Osteoblast (primary cell): ENCODE measurements at regions not wholly inside any gene's neighbourhood (a gene's known extent, or its start where the extent isn't known, plus 50 kb on each side); places are given as distances from the start of the nearest gene placed in this dataset.

Source experiments
- DNase-seq: peaks from one replicate; pipeline ENCODE4 v3.0.0; 2011; ENCODE audit warnings: low spot score, mixed read lengths; ENCODE audit not compliant: insufficient read length; ENCODE audit errors: missing footprints
- H2AFZ ChIP-seq: 2 replicates; pipeline ENCODE4 v1.6.0; 2011; ENCODE audit warnings: mild to moderate bottlenecking, low read length
- H3K27ac ChIP-seq: 2 replicates; pipeline ENCODE4 v1.5.1; 2011; ENCODE audit warnings: mild to moderate bottlenecking, low read depth, low read length, moderate library complexity
- H3K27me3 ChIP-seq: 2 replicates; pipeline ENCODE4 v1.6.0; 2012; ENCODE audit warnings: mild to moderate bottlenecking, control low read depth, inconsistent platforms, low read length, moderate library complexity; ENCODE audit not compliant: insufficient read depth
- H3K36me3 ChIP-seq: 2 replicates; pipeline ENCODE4 v1.5.1; 2011; ENCODE audit warnings: mild to moderate bottlenecking, low read length, control low read depth, moderate library complexity; ENCODE audit not compliant: insufficient read depth
- H3K4me1 ChIP-seq: 2 replicates; pipeline ENCODE4 v1.5.1; 2011; ENCODE audit warnings: mild to moderate bottlenecking, low read length, control low read depth, moderate library complexity; ENCODE audit not compliant: insufficient read depth
- H3K4me2 ChIP-seq: 2 replicates; pipeline ENCODE4 v1.6.0; 2011; ENCODE audit warnings: mild to moderate bottlenecking, low read length; ENCODE audit not compliant: insufficient read depth
- H3K4me3 ChIP-seq: fragments of 200-600 bp; sonication (generic); 3 replicates; pipeline ENCODE4 v1.5.1; 2012; ENCODE audit warnings: mild to moderate bottlenecking, low read length, inconsistent platforms; ENCODE audit not compliant: insufficient read depth
- H3K79me2 ChIP-seq: 2 replicates; pipeline ENCODE4 v1.6.0; 2012; ENCODE audit warnings: mild to moderate bottlenecking, low read length, control low read depth, inconsistent platforms; ENCODE audit not compliant: insufficient read depth
- H3K9me3 ChIP-seq: 2 replicates; pipeline ENCODE4 v1.5.1; 2011; ENCODE audit warnings: low read depth, low read length, control low read depth
- H4K20me1 ChIP-seq: 2 replicates; pipeline ENCODE4 v1.6.0; 2012; ENCODE audit warnings: mild to moderate bottlenecking, low read length, control low read depth; ENCODE audit not compliant: insufficient read depth
- CTCF ChIP-seq: IDR thresholded peaks from 2 replicates; pipeline ENCODE4 v1.5.1; 2011; ENCODE audit warnings: mild to moderate bottlenecking, low read depth, low read length, moderate library complexity; ENCODE audit errors: extremely low read depth

GRCh38 chr9:78982849-78983248 lies 588.9 kb upstream of the TLE4 start:
- Histone ChIP-seq H3K9me3 (no peaks in the 10 kb centered on the region), H3K36me3 (no peaks in the 10 kb centered on the region), H2AFZ (no peak overlapping the region), H3K4me3 (no peak overlapping the region), H3K4me1 (peaks cover 28% of the 10 kb centered on the region), H3K79me2 (no peaks in the 10 kb centered on the region), H3K27me3 (no peaks in the 10 kb centered on the region), H4K20me1 (no peaks in the 10 kb centered on the region), H3K4me2 (no peak overlapping the region), H3K27ac (no peak overlapping the region)
- DNase-seq = peak; percentile 31
- no peak for TF ChIP-seq CTCF

GRCh38 chr9:78985084-78985738 lies 586.6 kb upstream of the TLE4 start:
- no peak for TF ChIP-seq CTCF
- H3K27me3 ChIP-seq = no peaks in the 10 kb centered on the region
- peak overlapping the region; percentile 76 for H2AFZ ChIP-seq
- peak overlapping the region; percentile 30 for H3K4me3 ChIP-seq
- peak overlapping the region; percentile 17 for H3K27ac ChIP-seq
- H3K36me3 ChIP-seq = no peaks in the 10 kb centered on the region
- H3K9me3 ChIP-seq = no peaks in the 10 kb centered on the region
- H4K20me1 ChIP-seq = no peaks in the 10 kb centered on the region
- H3K79me2 ChIP-seq = no peaks in the 10 kb centered on the region
- peak overlapping the region; percentile 70 for H3K4me2 ChIP-seq
- peak; percentile 53 for DNase-seq
- peaks cover 28% of the 10 kb centered on the region for H3K4me1 ChIP-seq

GRCh38 chr9:78986446-78986845 lies 585.3 kb upstream of the TLE4 start:
- H3K27ac ChIP-seq = peak overlapping the region; percentile 6
- peaks cover 28% of the 10 kb centered on the region for H3K4me1 ChIP-seq
- no peak overlapping the region for H2AFZ ChIP-seq
- no peaks in the 10 kb centered on the region for H3K36me3 ChIP-seq
- no peaks in the 10 kb centered on the region for H3K79me2 ChIP-seq
- no peak overlapping the region for H3K4me2 ChIP-seq
- H3K4me3 ChIP-seq = no peak overlapping the region
- H3K9me3 ChIP-seq = no peaks in the 10 kb centered on the region
- no peak for TF ChIP-seq CTCF
- H3K27me3 ChIP-seq = no peaks in the 10 kb centered on the region
- H4K20me1 ChIP-seq = no peaks in the 10 kb centered on the region
- DNase-seq = no peak

GRCh38 chr9:78989031-78989658 lies 582.6 kb upstream of the TLE4 start:
- Histone ChIP-seq H3K4me1 (peaks cover 26% of the 10 kb centered on the region), H3K4me3 (no peak overlapping the region), H3K27me3 (no peaks in the 10 kb centered on the region), H4K20me1 (no peaks in the 10 kb centered on the region), H3K36me3 (no peaks in the 10 kb centered on the region), H2AFZ (no peak overlapping the region), H3K4me2 (no peak overlapping the region), H3K79me2 (no peaks in the 10 kb centered on the region), H3K9me3 (no peaks in the 10 kb centered on the region), H3K27ac (no peak overlapping the region)
- DNase-seq = no peak
- no peak for TF ChIP-seq CTCF
